ENCODE measurements at regions not wholly inside any gene's neighbourhood (a gene's known extent, or its start where the extent isn't known, plus 50 kb on each side); places are given as distances from the start of the nearest gene placed in this dataset.

- Histone ChIP-seq H3K27ac (ENCODE audit: low read depth in 1 of 2, low read length in 2 of 2) (no peak overlapping the region), H3K9ac (ENCODE audit: low read depth in 1 of 2, low read length in 2 of 2) (no peak overlapping the region)
- no peak for DNase-seq (ENCODE audit: low spot score)
These were observed 379.7 kb downstream of the ARL6IP6 start for GRCh38 chr2:153098073-153098472.

More at GRCh38 chr2:153098073-153098472, 379.7 kb downstream of the ARL6IP6 start:
- TF ChIP-seq HNF4A (conservative IDR thresholded peaks at IDR 0.05) = no peak
- TF ChIP-seq CTCF (IDR thresholded peaks at IDR 0.05; ENCODE audit: low read depth, low read length, missing input control) = no peak
- no peak for TF ChIP-seq JUND (IDR thresholded peaks at IDR 0.05)
- TF ChIP-seq TAF1 (conservative IDR thresholded peaks at IDR 0.05) = no peak
- no peak for TF ChIP-seq RXRA (IDR thresholded peaks at IDR 0.05)
- TF ChIP-seq MAX (IDR thresholded peaks at IDR 0.05) = no peak
- TF ChIP-seq RAD21 (IDR thresholded peaks at IDR 0.05) = no peak
- TF ChIP-seq REST (IDR thresholded peaks at IDR 0.05) = no peak
- no peak for TF ChIP-seq HNF4G (IDR thresholded peaks at IDR 0.05)
- no peak for TF ChIP-seq ZBTB33 (IDR thresholded peaks at IDR 0.05)
- no peak for TF ChIP-seq FOXA2 (IDR thresholded peaks at IDR 0.05)
- TF ChIP-seq EGR1 (IDR thresholded peaks at IDR 0.05; ENCODE audit: low read depth in 2 of 2) = no peak
- no peak for TF ChIP-seq SP1 (IDR thresholded peaks at IDR 0.05)
- TF ChIP-seq ATF3 (IDR thresholded peaks at IDR 0.05) = no peak
- TF ChIP-seq GABPA (IDR thresholded peaks at IDR 0.05 in 1 of 2, conservative IDR thresholded peaks at IDR 0.05 in 1 of 2) = no peak
- TF ChIP-seq FOXA1 (IDR thresholded peaks at IDR 0.05) = no peak
- no peak for TF ChIP-seq NR2F2 (IDR thresholded peaks at IDR 0.05)
- H3K4me1 ChIP-seq (ENCODE audit: control insufficient read depth in 4 of 4, insufficient read depth in 4 of 4, low read length in 3 of 4) = no peaks in the 10 kb centered on the region
- no peaks in the 10 kb centered on the region for H3K36me3 ChIP-seq (ENCODE audit: control insufficient read depth in 4 of 4, insufficient read depth in 3 of 4, low read depth in 1 of 4, low read length in 3 of 4)
- H3K27me3 ChIP-seq (ENCODE audit: control insufficient read depth in 4 of 4, insufficient read depth in 4 of 4, low read length in 3 of 4) = no peaks in the 10 kb centered on the region
- H3K9me3 ChIP-seq (ENCODE audit: control insufficient read depth in 4 of 4, low read length in 3 of 4) = no peaks in the 10 kb centered on the region
- H3K4me3 ChIP-seq (ENCODE audit: low read depth in 1 of 3, low read length in 3 of 3) = no peak overlapping the region

All from liver (tissue), 7 donors.